ENCODE measurements at regions not wholly inside any gene's neighbourhood (a gene's known extent, or its start where the extent isn't known, plus 50 kb on each side); places are given as distances from the start of the nearest gene placed in this dataset.

DNA sequence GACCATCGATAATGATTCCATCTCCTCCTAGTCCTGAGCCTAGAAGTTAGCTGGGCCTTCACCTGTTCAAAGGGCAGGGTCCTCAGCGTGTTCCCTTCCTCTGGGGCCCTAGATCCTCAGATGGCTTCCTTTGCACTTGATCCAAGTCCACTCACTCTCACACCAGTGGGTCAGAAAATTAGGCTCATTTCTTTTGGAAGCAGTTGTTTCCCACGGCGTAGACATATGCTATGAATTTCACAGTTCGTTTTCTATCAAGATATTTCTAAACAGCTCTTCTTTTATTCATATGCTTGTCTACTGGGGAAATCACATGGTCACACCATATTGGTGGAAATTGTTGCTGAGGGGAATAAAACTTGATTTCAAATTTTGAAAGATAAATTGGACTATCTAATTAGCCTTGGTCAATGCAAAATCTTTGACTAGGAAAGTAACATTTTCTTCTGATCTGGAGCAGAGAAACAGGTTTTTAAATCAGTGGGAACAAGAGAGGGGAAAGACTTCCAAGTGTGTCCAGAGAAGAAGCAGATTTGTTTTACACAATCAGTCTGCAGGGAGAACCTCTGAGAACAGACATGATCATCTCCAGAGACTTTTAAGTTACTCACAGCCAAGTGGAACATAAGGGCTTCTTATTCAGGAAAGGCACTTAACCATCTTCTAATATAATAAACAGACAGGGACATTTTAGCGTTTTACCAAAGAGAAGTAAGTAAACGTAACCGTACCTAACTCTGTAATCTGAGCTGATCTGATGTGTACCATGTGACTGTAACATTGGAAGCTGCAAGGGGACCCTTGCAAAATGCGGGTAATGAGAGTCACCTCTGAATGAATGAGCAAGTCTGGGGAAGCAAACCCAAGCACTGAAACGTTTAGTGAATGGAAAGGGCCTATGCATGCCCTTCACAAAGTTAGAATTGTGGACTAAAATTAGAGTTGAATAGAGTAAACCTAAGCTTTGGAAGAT lies 455.7 kb upstream of the FAT1 start:
- Histone ChIP-seq H3K4me3 (ENCODE audit: low read length) (no peak overlapping the region), H3K4me1 (ENCODE audit: control insufficient read depth, insufficient read depth, low read length) (no peaks in the 10 kb centered on the region), H3K27me3 (ENCODE audit: control insufficient read depth, insufficient read depth, low read length) (no peaks in the 10 kb centered on the region), H3K9me3 (ENCODE audit: control insufficient read depth, insufficient read depth, low read length) (peaks cover 3% of the 10 kb centered on the region), H3K27ac (ENCODE audit: low read length) (no peak overlapping the region), H3K36me3 (ENCODE audit: control insufficient read depth, insufficient read depth, low read length) (no peaks in the 10 kb centered on the region)
- Mint-ChIP-seq H3K27ac (no peak overlapping the region), H3K36me3 (peaks cover 4% of the 10 kb centered on the region), H3K9me3 (peaks cover 6 to 10% of the 10 kb centered on the region in 2 donors), H3K4me1 (no peaks in the 10 kb centered on the region), H3K27me3 (ENCODE audit: low read depth in 2 of 2) (no peaks in the 10 kb centered on the region), H3K4me3 (no peak overlapping the region)
- intact Hi-C loops (cut with micrococcal nuclease) = no loop called here
- no peak for TF ChIP-seq CTCF (IDR thresholded peaks at IDR 0.05)
- WGBS (ENCODE audit: insufficient coverage) = 57% methylated on average over 9 of the region's 10 CpGs
- no peak for DNase-seq
- ATAC-seq = no peak

- no peak overlapping the region for H3K4me3 Mint-ChIP-seq
Observed at GRCh38 chr4:187181054-187181453, 457.4 kb upstream of the FAT1 start.

DNA sequence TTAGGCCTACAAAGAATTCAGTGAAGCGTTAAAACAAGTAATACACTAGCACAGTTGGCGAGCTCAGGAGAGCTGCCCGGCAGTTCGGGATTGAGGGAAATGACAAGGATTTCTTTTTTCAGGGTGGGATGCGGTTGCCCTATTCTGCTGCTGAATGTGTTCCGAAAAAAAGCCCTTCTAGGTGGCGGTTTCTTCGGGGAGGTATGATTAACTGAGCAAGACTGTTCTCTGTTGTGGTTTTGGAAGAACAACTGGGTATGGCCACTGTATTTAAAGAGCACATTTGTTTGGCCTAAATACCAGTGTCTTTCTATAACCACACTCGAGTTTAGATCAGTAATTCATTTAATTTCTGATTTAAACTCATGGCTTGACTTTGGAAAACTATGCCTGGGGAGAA lies 459.7 kb upstream of the FAT1 start:
- Histone ChIP-seq H3K27ac (ENCODE audit: low read length) (no peak overlapping the region), H3K9me3 (ENCODE audit: control insufficient read depth, insufficient read depth, low read length) (peaks cover 9% of the 10 kb centered on the region), H3K27me3 (ENCODE audit: control insufficient read depth, insufficient read depth, low read length) (no peaks in the 10 kb centered on the region), H3K36me3 (ENCODE audit: control insufficient read depth, insufficient read depth, low read length) (no peaks in the 10 kb centered on the region), H3K4me1 (ENCODE audit: control insufficient read depth, insufficient read depth, low read length) (no peaks in the 10 kb centered on the region), H3K4me3 (ENCODE audit: low read length) (no peak overlapping the region)
- DNase-seq = no peak
- intact Hi-C loops (cut with micrococcal nuclease) = no loop called here
- H3K9me3 Mint-ChIP-seq = peaks cover 10 to 11% of the 10 kb centered on the region in 2 donors
- no peak for ATAC-seq
- peaks cover 11% of the 10 kb centered on the region for H3K36me3 Mint-ChIP-seq
- no peak for TF ChIP-seq CTCF (IDR thresholded peaks at IDR 0.05)
- 88% methylated on average over 9 of the region's 9 CpGs for WGBS (ENCODE audit: insufficient coverage)
- H3K4me3 Mint-ChIP-seq = no peak overlapping the region
- no peaks in the 10 kb centered on the region for H3K27me3 Mint-ChIP-seq (ENCODE audit: low read depth in 2 of 2)
- H3K4me1 Mint-ChIP-seq = no peaks in the 10 kb centered on the region
- no peak overlapping the region for H3K27ac Mint-ChIP-seq

More at GRCh38 chr4:187181054-187181453, 457.4 kb upstream of the FAT1 start:
- 91% methylated on average over 3 of the region's 6 CpGs for WGBS (ENCODE audit: insufficient coverage)
- Histone ChIP-seq H3K36me3 (ENCODE audit: control insufficient read depth, insufficient read depth, low read length) (no peaks in the 10 kb centered on the region), H3K9me3 (ENCODE audit: control insufficient read depth, insufficient read depth, low read length) (peaks cover 5% of the 10 kb centered on the region), H3K27me3 (ENCODE audit: control insufficient read depth, insufficient read depth, low read length) (no peaks in the 10 kb centered on the region), H3K27ac (ENCODE audit: low read length) (no peak overlapping the region), H3K4me3 (ENCODE audit: low read length) (no peak overlapping the region), H3K4me1 (ENCODE audit: control insufficient read depth, insufficient read depth, low read length) (no peaks in the 10 kb centered on the region)
- H3K36me3 Mint-ChIP-seq = no peaks in the 10 kb centered on the region
- H3K27ac Mint-ChIP-seq = no peak overlapping the region
- no peak for TF ChIP-seq CTCF (IDR thresholded peaks at IDR 0.05)
- no peaks in the 10 kb centered on the region for H3K27me3 Mint-ChIP-seq (ENCODE audit: low read depth in 2 of 2)
- DNase-seq = no peak
- peaks cover 4 to 7% of the 10 kb centered on the region in 2 donors for H3K9me3 Mint-ChIP-seq
- no peak for ATAC-seq
- intact Hi-C loops (cut with micrococcal nuclease) = no loop called here
- H3K4me1 Mint-ChIP-seq = no peaks in the 10 kb centered on the region
